GM18505 (cell line): ENCODE measurements at regions not wholly inside any gene's neighbourhood (a gene's known extent, or its start where the extent isn't known, plus 50 kb on each side); places are given as distances from the start of the nearest gene placed in this dataset.

ENCODE experiments used
- ATAC-seq: cut with Tn5 transposase; IDR thresholded peaks from one replicate; pipeline ENCODE4 v1.9.1; 2021; ENCODE audit not compliant: unreplicated experiment
- POLR2A ChIP-seq: IDR thresholded peaks from 4 replicates; pipeline ENCODE4 v1.6.1; 2011; ENCODE audit warnings: borderline replicate concordance; ENCODE audit not compliant: insufficient read depth, insufficient read length; ENCODE audit errors: extremely low read depth

- ATAC-seq, result no peak
- no peak for TF ChIP-seq POLR2A
These were observed 184.6 kb upstream of the PZP start for GRCh38 chr12:9392842-9393241.

- TF ChIP-seq POLR2A, result no peak
- no peak for ATAC-seq
These were observed 183.6 kb upstream of the PZP start for GRCh38 chr12:9391815-9392214.

- no peak for ATAC-seq
These were observed 182.6 kb upstream of the PZP start for GRCh38 chr12:9390761-9391160.

GRCh38 chr12:9389796-9390195 lies 181.6 kb upstream of the PZP start:
- no peak for TF ChIP-seq POLR2A
- ATAC-seq, result no peak

More at GRCh38 chr12:9390761-9391160, 182.6 kb upstream of the PZP start:
- no peak for TF ChIP-seq POLR2A

GRCh38 chr12:9388379-9388778 lies 180.2 kb upstream of the PZP start:
- no peak for TF ChIP-seq POLR2A
- no peak for ATAC-seq

GRCh38 chr12:9387450-9387849 lies 179.3 kb upstream of the PZP start:
- no peak for TF ChIP-seq POLR2A

GRCh38 chr12:9383585-9383984 lies 175.4 kb upstream of the PZP start:
- no peak for ATAC-seq
- no peak for TF ChIP-seq POLR2A

More at GRCh38 chr12:9387450-9387849, 179.3 kb upstream of the PZP start:
- no peak for ATAC-seq

GRCh38 chr12:9381619-9382018 lies 173.4 kb upstream of the PZP start:
- TF ChIP-seq POLR2A, result no peak
- ATAC-seq, result no peak

GRCh38 chr12:9380650-9381049 lies 172.5 kb upstream of the PZP start:
- no peak for TF ChIP-seq POLR2A
- no peak for ATAC-seq

- no peak for TF ChIP-seq POLR2A
- ATAC-seq, result no peak
These were observed 171.0 kb upstream of the PZP start for GRCh38 chr12:9379023-9379742.

- no peak for ATAC-seq
- TF ChIP-seq POLR2A, result no peak
These were observed 170.2 kb upstream of the PZP start for GRCh38 chr12:9378430-9378835.

- no peak for ATAC-seq
- TF ChIP-seq POLR2A, result no peak
These were observed 164.0 kb upstream of the PZP start for GRCh38 chr12:9372202-9372601.

- ATAC-seq, result no peak
- TF ChIP-seq POLR2A, result no peak
These were observed 159.6 kb upstream of the PZP start for GRCh38 chr12:9367828-9368227.

GRCh38 chr12:9367201-9367600 lies 159.0 kb upstream of the PZP start:
- no peak for ATAC-seq
- no peak for TF ChIP-seq POLR2A

- no peak for TF ChIP-seq POLR2A
- no peak for ATAC-seq
These were observed 157.1 kb upstream of the PZP start for GRCh38 chr12:9365296-9365695.
